Stimulated activated CD4-positive, alpha-beta T cell treated with anti-CD3 and anti-CD28 coated beads, Interleukin-2, amount 100 ng/mL, for 48 hours (primary cell): ENCODE measurements at regions not wholly inside any gene's neighbourhood (a gene's known extent, or its start where the extent isn't known, plus 50 kb on each side); places are given as distances from the start of the nearest gene placed in this dataset.
A peak's percentile ranks its signal among the peaks of the same experiment; 100 is the strongest.
"Not testable (repeated sequence)": the region's sequence is repeated elsewhere in the genome, so short reads cannot be mapped to it uniquely, and the experiment has no call there.

ENCODE experiments used
- DNase-seq, 2 donors: peaks; one replicate each; pipeline ENCODE4 v3.0.0-alpha.2; 2020

- no peak for DNase-seq
Measured at GRCh38 chr2:7094231-7094741, 177.1 kb downstream of the RNF144A start.

GRCh38 chr2:7096726-7097352 lies 179.6 kb downstream of the RNF144A start:
- no peak for DNase-seq

GRCh38 chr2:7097353-7097895 lies 180.2 kb downstream of the RNF144A start:
- DNase-seq: peak; percentile 75 to 82

GRCh38 chr2:7098816-7099215 lies 181.6 kb downstream of the RNF144A start:
- DNase-seq: no peak

GRCh38 chr2:7099687-7100086 lies 182.5 kb downstream of the RNF144A start:
- DNase-seq: not testable (repeated sequence)

- DNase-seq: no peak
Measured at GRCh38 chr2:7102826-7103225, 185.6 kb downstream of the RNF144A start.

GRCh38 chr2:7108792-7109532 lies 191.8 kb downstream of the RNF144A start:
- DNase-seq: no peak

- no peak for DNase-seq
Measured at GRCh38 chr2:7109533-7109885, 192.3 kb downstream of the RNF144A start.

- DNase-seq: no peak
Measured at GRCh38 chr2:7111626-7112025, 194.4 kb downstream of the RNF144A start.

- DNase-seq: no peak
Measured at GRCh38 chr2:7115364-7115763, 198.2 kb downstream of the RNF144A start.

GRCh38 chr2:7115906-7116305 lies 198.7 kb downstream of the RNF144A start:
- no peak for DNase-seq

- DNase-seq: no peak
Measured at GRCh38 chr2:7116511-7116910, 199.3 kb downstream of the RNF144A start.

- no peak for DNase-seq
Measured at GRCh38 chr2:7117076-7117475, 199.9 kb downstream of the RNF144A start.

GRCh38 chr2:7118606-7119131 lies 201.5 kb downstream of the RNF144A start:
- no peak for DNase-seq

GRCh38 chr2:7119132-7119835 lies 202.1 kb downstream of the RNF144A start:
- no peak for DNase-seq

GRCh38 chr2:7121851-7122250 lies 204.6 kb downstream of the RNF144A start:
- no peak for DNase-seq

- DNase-seq: no peak
Measured at GRCh38 chr2:7127156-7127555, 209.9 kb downstream of the RNF144A start.

- no peak for DNase-seq
Measured at GRCh38 chr2:7127687-7128086, 210.5 kb downstream of the RNF144A start.

- DNase-seq: no peak
Measured at GRCh38 chr2:7131261-7131660, 214.0 kb downstream of the RNF144A start.

- no peak for DNase-seq
Measured at GRCh38 chr2:7132753-7133152, 215.5 kb downstream of the RNF144A start.

- no peak for DNase-seq
Measured at GRCh38 chr2:7133521-7133920, 216.3 kb downstream of the RNF144A start.

- DNase-seq: no peak
Measured at GRCh38 chr2:7140306-7140705, 223.1 kb downstream of the RNF144A start.

- no peak for DNase-seq
Measured at GRCh38 chr2:7145707-7146106, 228.5 kb downstream of the RNF144A start.
